ENCODE measurements at regions not wholly inside any gene's neighbourhood (a gene's known extent, or its start where the extent isn't known, plus 50 kb on each side); places are given as distances from the start of the nearest gene placed in this dataset.

DNA sequence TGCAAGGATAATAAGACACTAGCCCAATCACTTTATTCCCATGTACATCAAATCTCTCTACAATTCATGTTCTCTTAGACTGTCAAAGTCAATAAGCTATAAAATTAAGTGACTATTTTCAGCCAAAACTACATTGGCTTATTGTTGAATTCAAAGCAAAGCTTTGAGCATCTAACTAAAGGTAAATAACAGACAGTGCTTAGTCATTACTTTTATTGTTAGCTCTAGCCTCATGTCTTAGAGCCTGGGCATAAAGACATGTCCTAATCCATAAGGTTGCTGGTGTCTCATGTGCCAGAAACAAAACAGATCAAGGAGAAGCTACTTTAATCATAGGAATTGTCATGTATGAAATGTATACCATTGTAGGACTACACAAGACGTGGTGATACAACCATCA lies 103.1 kb upstream of the UNC5C start:
- no peak for TF ChIP-seq EZH2 (IDR thresholded peaks at IDR 0.05; ENCODE audit: low read depth)
- TF ChIP-seq, protein P1, sequence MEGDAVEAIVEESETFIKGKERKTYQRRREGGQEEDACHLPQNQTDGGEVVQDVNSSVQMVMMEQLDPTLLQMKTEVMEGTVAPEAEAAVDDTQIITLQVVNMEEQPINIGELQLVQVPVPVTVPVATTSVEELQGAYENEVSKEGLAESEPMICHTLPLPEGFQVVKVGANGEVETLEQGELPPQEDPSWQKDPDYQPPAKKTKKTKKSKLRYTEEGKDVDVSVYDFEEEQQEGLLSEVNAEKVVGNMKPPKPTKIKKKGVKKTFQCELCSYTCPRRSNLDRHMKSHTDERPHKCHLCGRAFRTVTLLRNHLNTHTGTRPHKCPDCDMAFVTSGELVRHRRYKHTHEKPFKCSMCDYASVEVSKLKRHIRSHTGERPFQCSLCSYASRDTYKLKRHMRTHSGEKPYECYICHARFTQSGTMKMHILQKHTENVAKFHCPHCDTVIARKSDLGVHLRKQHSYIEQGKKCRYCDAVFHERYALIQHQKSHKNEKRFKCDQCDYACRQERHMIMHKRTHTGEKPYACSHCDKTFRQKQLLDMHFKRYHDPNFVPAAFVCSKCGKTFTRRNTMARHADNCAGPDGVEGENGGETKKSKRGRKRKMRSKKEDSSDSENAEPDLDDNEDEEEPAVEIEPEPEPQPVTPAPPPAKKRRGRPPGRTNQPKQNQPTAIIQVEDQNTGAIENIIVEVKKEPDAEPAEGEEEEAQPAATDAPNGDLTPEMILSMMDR (conservative IDR thresholded peaks at IDR 0.05), result no peak
